ENCODE measurements at regions not wholly inside any gene's neighbourhood (a gene's known extent, or its start where the extent isn't known, plus 50 kb on each side); places are given as distances from the start of the nearest gene placed in this dataset.

GRCh38 chr15:79513940-79514339, 81.8 kb downstream of the MINAR1 start:
- H3F3A ChIP-seq (ENCODE audit: low read length, unreplicated experiment): no peaks in the 10 kb centered on the region
- H3K9me3 ChIP-seq (ENCODE audit: low read length): no peaks in the 10 kb centered on the region
- no peaks in the 10 kb centered on the region for H3K36me3 ChIP-seq (ENCODE audit: low read depth, low read length)
- H3K79me2 ChIP-seq (ENCODE audit: low read length): no peaks in the 10 kb centered on the region
- ChIA-PET POLR2A (ENCODE audit: unreplicated experiment) (no interaction called here), CTCF (no interaction called here)
- no peak overlapping the region for H3K9ac ChIP-seq (ENCODE audit: low read length)
- no peak for ATAC-seq
- BruUV-seq (replicated peaks): no TSS peak
- H3K4me3 ChIP-seq (ENCODE audit: low read length): no peak overlapping the region
- peaks cover 47% of the 10 kb centered on the region for H3K27me3 ChIP-seq (ENCODE audit: low read length)
- H3K9me2 ChIP-seq (replicated peaks; ENCODE audit: low read length): no peaks in the 10 kb centered on the region
- H3K27ac ChIP-seq (ENCODE audit: low read length): no peak overlapping the region
- no peaks in the 10 kb centered on the region for H3K4me1 ChIP-seq (ENCODE audit: insufficient read depth, low read length)
- no peaks in the 10 kb centered on the region for H4K20me1 ChIP-seq (ENCODE audit: low read length)
- no peak overlapping the region for H2AFZ ChIP-seq (ENCODE audit: low read length)
- no peak overlapping the region for H3K4me2 ChIP-seq (ENCODE audit: low read length)
- no peak for DNase-seq
- intact Hi-C loops (cut with micrococcal nuclease): no loop called here
- TF ChIP-seq CTCF (conservative IDR thresholded peaks at IDR 0.05; ENCODE audit: low read depth, low read length) (no peak), EZH2 (IDR thresholded peaks at IDR 0.05; ENCODE audit: low read length, unreplicated experiment) (no peak), EZH2phosphoT487 (IDR thresholded peaks at IDR 0.05; ENCODE audit: borderline replicate concordance, low read length) (no peak)

- H3K9me3 ChIP-seq (ENCODE audit: low read length): no peaks in the 10 kb centered on the region
- no peaks in the 10 kb centered on the region for H3F3A ChIP-seq (ENCODE audit: low read length, unreplicated experiment)
- no TSS peak for BruUV-seq (replicated peaks)
- H3K79me2 ChIP-seq (ENCODE audit: low read length): no peaks in the 10 kb centered on the region
- no peaks in the 10 kb centered on the region for H3K9me2 ChIP-seq (replicated peaks; ENCODE audit: low read length)
- no peak overlapping the region for H2AFZ ChIP-seq (ENCODE audit: low read length)
- H3K4me2 ChIP-seq (ENCODE audit: low read length): no peak overlapping the region
- no peak overlapping the region for H3K4me3 ChIP-seq (ENCODE audit: low read length)
- H3K36me3 ChIP-seq (ENCODE audit: low read depth, low read length): no peaks in the 10 kb centered on the region
- ChIA-PET POLR2A (ENCODE audit: unreplicated experiment) (no interaction called here), CTCF (no interaction called here)
- intact Hi-C loops (cut with micrococcal nuclease): no loop called here
- H3K9ac ChIP-seq (ENCODE audit: low read length): no peak overlapping the region
- H3K27ac ChIP-seq (ENCODE audit: low read length): no peak overlapping the region
- no peak for TF ChIP-seq EZH2phosphoT487 (IDR thresholded peaks at IDR 0.05; ENCODE audit: borderline replicate concordance, low read length)
- no peak for TF ChIP-seq CTCF (conservative IDR thresholded peaks at IDR 0.05; ENCODE audit: low read depth, low read length)
- TF ChIP-seq EZH2 (IDR thresholded peaks at IDR 0.05; ENCODE audit: low read length, unreplicated experiment): no peak
- H3K27me3 ChIP-seq (ENCODE audit: low read length): peaks cover 47% of the 10 kb centered on the region
- H4K20me1 ChIP-seq (ENCODE audit: low read length): no peaks in the 10 kb centered on the region
- no peaks in the 10 kb centered on the region for H3K4me1 ChIP-seq (ENCODE audit: insufficient read depth, low read length)
- DNase-seq: no peak
- ATAC-seq: no peak
Observed at GRCh38 chr15:79515300-79516027, 83.3 kb downstream of the MINAR1 start.

- H2AFZ ChIP-seq (ENCODE audit: low read length): no peak overlapping the region
- ChIA-PET CTCF (no interaction called here), POLR2A (ENCODE audit: unreplicated experiment) (no interaction called here)
- BruUV-seq (replicated peaks): no TSS peak
- no peaks in the 10 kb centered on the region for H3K9me3 ChIP-seq (ENCODE audit: low read length)
- no peaks in the 10 kb centered on the region for H4K20me1 ChIP-seq (ENCODE audit: low read length)
- intact Hi-C loops (cut with micrococcal nuclease): no loop called here
- no peaks in the 10 kb centered on the region for H3F3A ChIP-seq (ENCODE audit: low read length, unreplicated experiment)
- TF ChIP-seq EZH2 (IDR thresholded peaks at IDR 0.05; ENCODE audit: low read length, unreplicated experiment) (no peak), EZH2phosphoT487 (IDR thresholded peaks at IDR 0.05; ENCODE audit: borderline replicate concordance, low read length) (no peak), CTCF (conservative IDR thresholded peaks at IDR 0.05; ENCODE audit: low read depth, low read length) (no peak)
- no peaks in the 10 kb centered on the region for H3K9me2 ChIP-seq (replicated peaks; ENCODE audit: low read length)
- H3K36me3 ChIP-seq (ENCODE audit: low read depth, low read length): no peaks in the 10 kb centered on the region
- DNase-seq (no peak), ATAC-seq (no peak)
- no peaks in the 10 kb centered on the region for H3K4me1 ChIP-seq (ENCODE audit: insufficient read depth, low read length)
- no peaks in the 10 kb centered on the region for H3K79me2 ChIP-seq (ENCODE audit: low read length)
- H3K9ac ChIP-seq (ENCODE audit: low read length): no peak overlapping the region
- H3K4me2 ChIP-seq (ENCODE audit: low read length): no peak overlapping the region
- H3K27ac ChIP-seq (ENCODE audit: low read length): no peak overlapping the region
- H3K27me3 ChIP-seq (ENCODE audit: low read length): peaks cover 47% of the 10 kb centered on the region
- H3K4me3 ChIP-seq (ENCODE audit: low read length): no peak overlapping the region
Observed at GRCh38 chr15:79516155-79516554, 84.0 kb downstream of the MINAR1 start.

All from PC-3 (cell line).